Effector CD8-positive, alpha-beta T cell (primary cell): ENCODE measurements at regions not wholly inside any gene's neighbourhood (a gene's known extent, or its start where the extent isn't known, plus 50 kb on each side); places are given as distances from the start of the nearest gene placed in this dataset.
"Not testable (repeated sequence)": the region's sequence is repeated elsewhere in the genome, so short reads cannot be mapped to it uniquely, and the experiment has no call there.

Source experiments
- DNase-seq: peaks from one replicate; lab custom pipeline; 2025; lab: John Stamatoyannopoulos, UW

GRCh38 chr5:109575506-109575905 is 114.2 kb upstream of the MAN2A1 start:
- no peak for DNase-seq

DNA sequence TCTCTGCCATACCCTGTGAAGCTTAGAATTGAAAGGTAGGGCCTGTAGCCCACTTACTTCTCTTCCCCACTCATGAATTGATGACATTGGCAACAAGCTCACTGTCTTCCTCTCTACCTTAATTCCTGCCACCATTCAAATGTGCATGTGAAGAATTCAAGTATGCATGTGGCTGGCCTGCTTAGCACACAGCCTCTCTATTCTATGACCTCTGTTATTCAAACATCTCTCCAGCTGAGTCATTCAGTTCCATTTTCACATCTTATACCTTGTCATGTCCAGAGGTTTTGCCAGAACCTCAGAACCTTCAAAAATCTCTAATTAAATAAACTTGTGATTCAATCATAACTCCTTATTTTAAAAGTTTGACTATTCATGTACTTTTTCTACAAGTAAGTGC is 114.7 kb upstream of the MAN2A1 start:
- DNase-seq = no peak

DNA sequence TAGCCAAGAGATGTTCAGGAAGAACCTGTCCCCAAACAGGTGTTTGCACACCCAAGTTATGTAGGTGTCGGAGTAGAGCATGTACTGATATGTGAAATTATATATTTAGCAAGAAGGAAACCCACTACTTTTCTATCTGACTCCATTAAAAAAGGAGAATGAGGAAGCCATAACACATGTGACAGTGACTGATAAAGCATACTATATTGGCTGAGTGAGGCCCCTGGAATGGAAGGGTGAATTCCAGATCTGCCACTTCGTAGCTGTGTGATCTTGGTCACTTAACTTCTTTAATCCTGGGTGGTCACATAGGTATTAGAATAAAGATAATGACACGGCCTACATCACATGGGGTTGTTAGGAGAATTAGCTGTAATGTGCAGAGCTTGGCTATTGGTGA is 116.0 kb upstream of the MAN2A1 start:
- no peak for DNase-seq

- no peak for DNase-seq
Measured at GRCh38 chr5:109573256-109573655, 116.5 kb upstream of the MAN2A1 start.

GRCh38 chr5:109571785-109572184 is 117.9 kb upstream of the MAN2A1 start:
- no peak for DNase-seq

DNA sequence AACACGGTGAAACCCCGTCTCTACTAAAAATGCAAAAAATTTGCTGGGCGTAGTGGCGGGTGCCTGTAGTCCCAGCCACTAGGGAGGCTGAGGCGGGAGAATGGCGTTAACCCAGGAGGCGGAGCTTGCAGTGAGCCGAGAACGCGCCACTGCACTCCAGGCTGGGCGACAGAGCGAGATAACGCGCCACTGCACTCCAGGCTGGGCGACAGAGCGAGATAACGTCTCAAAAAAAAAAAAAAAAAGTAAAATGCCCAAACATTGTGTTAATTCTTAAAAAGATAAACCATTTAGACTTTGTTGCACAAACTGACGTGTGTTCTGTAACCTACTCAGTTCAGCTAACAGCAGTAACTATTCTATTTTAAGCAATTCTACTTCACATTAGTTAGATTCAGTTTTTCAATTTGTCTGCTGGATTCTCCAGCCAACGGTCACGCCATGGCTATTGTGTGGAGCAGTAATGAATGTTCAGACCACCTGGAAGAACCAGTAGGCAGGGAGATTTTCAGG is 119.3 kb upstream of the MAN2A1 start:
- no peak for DNase-seq

- no peak for DNase-seq
Measured at GRCh38 chr5:109567374-109568044, 122.2 kb upstream of the MAN2A1 start.

GRCh38 chr5:109566361-109566760 is 123.4 kb upstream of the MAN2A1 start:
- DNase-seq = no peak

DNA sequence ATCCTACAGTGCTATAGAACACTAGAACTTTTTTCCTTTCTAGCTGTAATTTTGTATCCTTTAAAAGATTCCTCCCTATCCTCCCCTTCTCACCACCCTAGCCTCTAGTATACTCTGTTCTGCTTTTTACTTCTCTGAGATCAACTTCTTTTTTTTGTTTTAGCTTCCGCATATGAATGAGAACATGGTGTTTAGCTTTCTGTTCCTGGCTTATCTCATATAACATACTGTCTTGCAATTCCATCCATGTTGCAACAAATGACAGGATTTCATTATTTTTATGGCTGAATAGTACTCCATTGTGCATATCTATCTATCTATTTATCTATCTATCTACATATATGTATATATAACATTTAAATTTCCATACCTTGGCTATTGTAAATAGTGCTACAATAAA is 126.0 kb upstream of the MAN2A1 start:
- no peak for DNase-seq

- no peak for DNase-seq
Measured at GRCh38 chr5:109563189-109563588, 126.5 kb upstream of the MAN2A1 start.

- no peak for DNase-seq
Measured at GRCh38 chr5:109562441-109562840, 127.3 kb upstream of the MAN2A1 start.

DNA sequence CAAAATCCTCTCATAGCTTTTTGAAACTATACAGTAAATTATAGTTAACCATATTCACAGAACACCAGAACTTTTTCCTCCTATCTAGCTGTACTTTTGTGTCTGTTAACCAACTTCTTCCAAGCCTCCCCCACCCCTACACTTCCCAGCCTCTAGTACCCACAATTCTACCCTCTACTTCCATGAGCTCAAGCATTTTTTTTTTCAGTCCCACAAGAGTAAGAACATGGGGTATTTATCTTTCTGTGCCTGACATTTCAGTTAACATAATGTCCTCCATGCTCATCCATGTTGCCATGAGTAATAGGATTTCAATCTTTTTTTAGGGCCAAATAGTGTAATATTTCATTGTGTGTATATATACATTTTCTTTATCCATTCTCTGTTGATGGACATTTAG is 128.3 kb upstream of the MAN2A1 start:
- no peak for DNase-seq

GRCh38 chr5:109560554-109560953 is 129.2 kb upstream of the MAN2A1 start:
- DNase-seq = no peak

DNA sequence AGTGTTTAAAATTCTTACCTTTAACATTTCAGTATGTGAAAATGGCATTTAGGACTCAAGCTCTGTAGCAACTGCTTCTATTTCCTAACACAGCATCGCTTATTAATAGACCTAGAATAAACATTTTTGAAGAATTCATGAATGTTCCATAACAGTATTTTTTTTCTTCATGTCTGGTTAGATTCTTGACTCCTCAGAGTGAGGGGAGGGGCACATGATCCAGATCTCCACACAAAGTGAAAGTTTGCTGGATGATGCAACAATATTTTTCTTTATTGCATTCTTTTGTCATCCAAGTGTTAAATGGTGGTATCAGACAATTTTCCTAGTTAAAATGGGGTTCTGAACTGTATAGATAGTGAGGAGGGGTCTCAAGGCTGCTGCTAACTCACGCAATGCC is 130.8 kb upstream of the MAN2A1 start:
- no peak for DNase-seq

- no peak for DNase-seq
Measured at GRCh38 chr5:109558364-109558763, 131.4 kb upstream of the MAN2A1 start.

GRCh38 chr5:109553846-109554245 is 135.9 kb upstream of the MAN2A1 start:
- no peak for DNase-seq

DNA sequence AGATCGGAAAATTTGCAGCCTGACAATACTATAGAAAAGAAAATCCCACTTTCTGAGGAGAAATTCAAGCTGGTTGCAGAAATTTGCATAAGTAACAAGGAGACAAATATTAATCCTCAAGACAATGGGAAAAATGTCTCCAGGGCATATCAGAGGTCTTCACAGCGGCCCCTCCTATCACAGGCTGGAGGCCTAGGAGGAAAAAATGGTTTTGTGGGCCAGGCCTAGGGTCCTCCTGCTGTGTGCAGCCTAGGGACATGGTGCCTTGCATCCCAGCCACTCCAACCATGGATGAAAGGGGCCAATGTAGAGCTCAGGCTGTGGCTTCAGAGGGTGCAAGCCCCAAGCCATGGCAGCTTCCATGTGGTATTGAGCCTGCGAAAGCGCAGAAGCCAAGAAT is 138.5 kb upstream of the MAN2A1 start:
- DNase-seq = not testable (repeated sequence)

DNA sequence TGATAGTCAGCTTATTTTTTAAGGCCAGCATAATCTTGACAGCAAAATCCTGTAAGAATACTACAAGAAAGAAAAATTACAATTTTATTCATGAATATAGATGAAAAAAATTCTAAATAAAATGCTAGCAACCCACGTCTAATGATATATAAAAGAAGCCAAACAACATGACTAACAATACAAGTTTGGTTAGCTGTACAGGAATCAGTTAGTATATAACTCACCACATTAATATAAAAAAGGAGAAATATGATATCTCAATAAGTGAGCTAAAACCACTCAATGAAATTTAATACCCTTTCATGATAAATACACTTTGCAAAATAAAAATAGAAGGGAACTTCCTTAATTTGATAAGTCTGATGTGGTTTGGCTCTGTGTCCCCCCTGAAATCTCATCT is 139.7 kb upstream of the MAN2A1 start:
- DNase-seq = no peak

DNA sequence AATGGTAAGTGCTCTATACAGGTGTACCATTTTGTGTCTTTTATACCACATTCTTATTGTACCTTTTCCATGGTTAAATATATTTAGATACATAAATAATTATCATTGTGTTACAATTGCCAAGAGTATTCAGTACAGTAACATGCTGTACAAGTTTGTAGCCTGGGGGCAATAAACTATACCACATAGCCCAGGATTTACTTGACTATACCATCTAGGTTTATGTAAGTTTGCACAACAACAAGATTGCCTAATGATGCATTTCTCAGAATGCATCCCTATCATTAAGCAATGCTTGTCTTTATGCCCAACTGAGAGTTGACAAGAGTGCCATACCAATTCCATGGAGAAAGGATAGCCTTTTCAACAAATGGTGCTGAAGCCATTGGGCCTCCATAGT is 136.7 kb upstream of the PJA2 start:
- DNase-seq = no peak

DNA sequence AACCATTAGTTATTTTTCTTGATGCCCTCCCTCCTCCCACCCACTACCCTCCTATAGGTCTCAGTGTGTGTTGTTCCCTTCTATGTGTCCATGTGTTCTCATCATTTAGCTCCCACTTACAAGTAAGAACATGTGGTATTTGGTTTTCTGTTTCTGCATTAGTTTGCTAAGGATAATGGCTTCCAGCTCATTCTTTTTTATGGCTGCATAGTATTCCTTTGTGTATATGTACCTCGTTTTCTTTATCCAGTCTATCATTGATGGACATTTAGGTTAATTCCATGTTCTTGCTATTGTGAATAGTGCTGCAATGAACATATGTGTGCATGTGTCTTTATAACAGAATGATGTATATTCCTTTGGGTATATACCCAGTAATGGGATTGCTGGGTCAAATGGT is 135.1 kb upstream of the PJA2 start:
- DNase-seq = not testable (repeated sequence)

- not testable (repeated sequence) for DNase-seq
Measured at GRCh38 chr5:109538692-109539091, 128.9 kb upstream of the PJA2 start.

DNA sequence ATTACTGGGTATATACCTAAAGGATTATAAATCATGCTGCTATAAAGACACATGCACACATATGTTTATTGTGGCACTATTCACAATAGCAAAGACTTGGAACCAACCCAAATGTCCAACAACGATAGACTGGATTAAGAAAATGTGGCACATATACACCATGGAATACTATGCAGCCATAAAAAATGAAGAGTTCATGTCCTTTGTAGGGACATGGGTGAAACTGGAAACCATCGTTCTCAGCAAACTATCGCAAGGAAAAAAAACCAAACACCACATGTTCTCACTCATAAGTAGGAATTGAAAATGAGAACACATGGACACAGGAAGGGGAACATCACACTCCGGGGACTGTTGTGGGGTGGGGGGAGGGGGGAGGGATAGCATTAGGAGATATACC is 125.3 kb upstream of the PJA2 start:
- DNase-seq = not testable (repeated sequence)

DNA sequence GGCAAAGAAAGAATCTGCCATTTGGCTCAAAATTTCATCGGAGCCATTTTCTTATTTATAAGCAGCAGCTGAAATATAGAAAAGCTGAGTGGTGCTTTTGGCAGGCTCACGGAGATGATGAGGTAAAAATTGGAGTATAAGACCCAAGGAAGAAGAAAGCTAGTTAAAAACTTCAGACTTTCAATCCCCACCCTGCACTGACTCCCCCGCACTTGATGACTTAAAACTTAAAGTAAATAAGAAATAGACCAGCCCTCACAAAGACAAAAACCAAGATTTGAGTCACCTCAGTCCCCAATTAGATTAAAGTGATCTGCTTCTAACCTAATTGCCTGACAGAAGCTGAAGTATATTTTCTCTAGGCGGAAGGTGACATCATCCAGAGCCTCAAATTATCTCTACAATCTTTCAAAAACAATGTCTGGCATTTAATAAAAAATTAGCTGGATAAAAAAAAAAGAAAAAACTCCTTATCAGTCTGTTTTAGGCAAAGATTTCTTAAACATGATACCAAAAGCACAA is 124.0 kb upstream of the PJA2 start:
- DNase-seq = no peak

- DNase-seq = no peak
Measured at GRCh38 chr5:109532773-109533364, 123.1 kb upstream of the PJA2 start.
